ENCODE measurements at regions not wholly inside any gene's neighbourhood (a gene's known extent, or its start where the extent isn't known, plus 50 kb on each side); places are given as distances from the start of the nearest gene placed in this dataset.
"Not testable (repeated sequence)": the region's sequence is repeated elsewhere in the genome, so short reads cannot be mapped to it uniquely, and the experiment has no call there.

DNA sequence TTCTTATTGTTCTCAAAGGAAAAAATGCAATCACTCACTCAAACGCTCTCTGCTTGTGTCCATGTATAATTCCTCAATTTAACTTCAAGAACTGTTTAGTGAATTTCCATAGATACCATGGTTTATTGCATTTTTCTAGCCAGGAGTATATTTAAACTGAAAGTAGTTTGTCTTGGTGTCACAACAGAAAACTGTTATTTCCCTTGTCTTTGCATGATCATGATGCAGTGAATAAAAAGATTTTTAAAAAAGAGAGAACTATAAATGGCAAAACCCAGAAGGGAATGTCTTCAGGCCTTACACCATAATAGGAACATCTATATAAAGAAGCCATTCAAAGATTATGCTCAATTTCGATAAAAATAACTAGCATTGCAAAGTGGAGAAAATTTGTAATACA is 523.5 kb upstream of the ADGRL4 start:
- no peak for DNase-seq

DNA sequence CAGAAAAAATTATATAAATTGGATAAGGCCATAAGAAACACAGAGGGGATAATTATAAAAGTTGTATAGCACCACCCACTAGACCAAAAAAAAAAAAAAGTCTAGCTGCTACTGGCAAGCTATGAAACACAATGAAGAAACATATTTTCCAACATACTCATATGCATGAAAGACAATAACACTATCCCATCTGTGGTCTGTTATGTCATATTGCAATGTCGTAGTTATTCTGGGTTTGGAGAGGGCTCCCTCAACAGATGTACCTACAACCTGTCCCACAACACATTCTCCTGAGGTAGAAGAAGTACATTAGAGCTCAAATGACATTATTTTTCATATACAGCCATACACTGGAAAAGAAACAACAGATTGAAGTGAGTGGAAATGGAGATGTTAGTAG is 517.6 kb upstream of the ADGRL4 start:
- no peak for DNase-seq

DNA sequence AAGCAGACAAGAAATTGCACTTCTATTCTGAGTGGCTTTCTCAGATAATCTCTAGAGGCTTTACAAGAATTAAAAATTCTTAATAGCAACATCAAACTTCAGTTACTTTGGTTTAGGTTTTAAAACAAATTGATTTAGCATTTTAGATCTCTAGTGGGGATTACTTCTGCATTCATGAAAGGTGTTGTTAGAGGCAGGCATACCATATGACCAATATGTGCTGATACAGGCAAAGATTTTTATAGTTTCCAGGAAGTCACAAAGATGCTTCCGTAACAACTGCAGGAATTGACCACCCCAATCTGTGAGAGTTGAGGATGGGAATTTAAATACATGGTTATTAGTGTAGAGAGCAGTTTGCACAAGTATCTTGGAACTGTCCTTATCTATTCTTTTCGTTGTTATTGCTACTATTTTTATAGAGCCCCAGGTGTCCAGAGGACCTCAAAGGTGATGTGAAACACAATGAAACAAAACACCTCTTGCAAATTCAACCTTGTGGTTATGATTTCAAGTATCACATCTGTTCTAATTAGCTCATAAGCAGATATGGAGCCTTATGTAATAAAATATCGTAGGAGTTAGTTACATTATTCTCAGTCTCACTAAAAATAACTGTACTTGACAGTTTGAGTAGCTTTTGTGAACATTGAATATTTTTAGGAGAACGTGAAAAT is 512.7 kb upstream of the ADGRL4 start:
- no peak for DNase-seq

DNA sequence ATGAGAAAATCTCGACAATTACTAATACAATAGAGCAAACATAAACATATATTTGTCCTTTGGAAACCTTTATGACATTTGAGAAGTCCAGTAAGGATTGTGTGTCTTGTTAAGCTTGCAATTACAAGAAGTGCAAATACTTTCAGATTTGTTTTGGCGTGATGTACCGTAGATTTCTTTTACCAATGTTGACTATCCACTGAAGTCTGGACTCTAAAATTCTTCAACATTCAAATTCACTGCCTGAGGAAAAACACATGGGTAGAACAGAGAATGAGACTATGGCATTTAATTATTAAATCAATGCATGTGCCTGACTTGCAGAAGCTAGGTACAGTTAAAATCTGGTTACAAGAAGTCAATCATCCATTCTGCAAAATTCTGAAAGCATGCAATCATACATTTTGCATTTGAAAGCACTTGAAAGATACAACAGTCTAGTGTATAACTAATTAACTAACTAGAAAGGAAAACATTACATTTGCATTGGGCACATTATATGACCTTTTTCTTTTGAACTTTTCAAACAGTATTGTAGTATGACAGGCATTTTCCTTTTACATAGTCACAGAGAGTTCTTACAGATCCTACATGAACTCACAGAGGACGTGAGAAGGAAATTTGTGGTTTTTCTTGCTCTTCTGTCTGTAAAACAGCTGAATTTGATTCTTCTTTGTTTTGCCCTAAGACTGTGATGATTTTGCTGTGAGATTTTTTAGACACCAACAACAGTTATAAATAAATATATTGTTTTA is 511.1 kb upstream of the ADGRL4 start:
- no peak for DNase-seq

DNA sequence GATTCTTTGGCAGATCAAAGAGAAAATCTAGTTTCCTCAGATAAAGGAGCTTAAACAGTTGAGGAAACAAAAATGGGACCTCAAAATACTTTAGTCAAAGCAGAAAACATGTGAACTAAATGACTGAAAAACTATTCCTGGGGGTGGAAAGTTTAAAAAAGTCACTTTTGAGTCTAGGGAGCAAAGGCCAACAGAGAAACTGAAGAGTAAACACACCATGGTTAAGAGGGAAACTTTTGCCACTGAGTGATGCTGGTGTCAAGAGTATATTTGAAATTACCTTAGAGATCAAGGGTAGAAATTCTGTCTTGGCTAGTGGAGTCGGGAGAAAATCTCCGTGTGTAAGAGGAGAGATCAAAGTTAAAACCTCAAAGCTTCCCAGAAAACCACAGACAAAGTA is 501.2 kb upstream of the ADGRL4 start:
- DNase-seq: no peak

DNA sequence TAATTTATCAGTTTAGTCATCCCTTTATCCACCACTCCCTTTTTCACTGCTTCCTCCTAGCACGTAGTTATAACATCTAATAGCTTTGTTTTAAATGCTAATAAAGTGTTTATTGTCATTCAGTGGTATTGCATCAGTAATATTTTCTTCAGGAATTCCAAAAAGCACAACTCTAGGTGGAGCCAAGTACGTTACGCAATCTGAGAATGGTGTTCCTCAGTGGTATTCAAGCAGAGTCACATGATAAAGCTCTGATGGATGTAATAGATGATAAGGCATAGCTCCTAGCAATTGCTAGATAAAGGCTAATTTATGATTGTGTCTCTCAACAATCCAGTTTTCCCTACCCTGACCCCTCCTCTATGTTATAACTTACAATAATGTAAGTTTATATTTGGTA is 494.6 kb upstream of the ADGRL4 start:
- DNase-seq: peak; percentile 11

DNA sequence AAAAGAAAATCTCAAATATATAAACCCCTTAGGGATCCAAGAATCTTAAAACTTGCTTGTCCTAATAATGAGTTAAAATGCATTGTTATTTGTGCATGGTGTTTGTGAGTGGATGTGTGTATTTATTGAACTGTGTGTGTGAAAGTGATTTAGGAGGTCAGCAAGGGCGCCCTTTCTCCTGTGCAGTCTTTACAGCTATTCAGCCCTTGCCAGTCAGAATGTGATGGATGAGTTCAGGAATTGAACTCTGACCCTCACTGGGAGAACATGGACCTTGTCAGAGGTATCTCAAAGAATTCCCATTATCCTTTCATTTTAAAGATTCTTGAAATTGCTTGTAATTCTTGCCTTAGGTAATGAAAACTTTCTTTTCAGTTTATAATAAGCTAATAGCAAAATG is 493.0 kb upstream of the ADGRL4 start:
- no peak for DNase-seq

DNA sequence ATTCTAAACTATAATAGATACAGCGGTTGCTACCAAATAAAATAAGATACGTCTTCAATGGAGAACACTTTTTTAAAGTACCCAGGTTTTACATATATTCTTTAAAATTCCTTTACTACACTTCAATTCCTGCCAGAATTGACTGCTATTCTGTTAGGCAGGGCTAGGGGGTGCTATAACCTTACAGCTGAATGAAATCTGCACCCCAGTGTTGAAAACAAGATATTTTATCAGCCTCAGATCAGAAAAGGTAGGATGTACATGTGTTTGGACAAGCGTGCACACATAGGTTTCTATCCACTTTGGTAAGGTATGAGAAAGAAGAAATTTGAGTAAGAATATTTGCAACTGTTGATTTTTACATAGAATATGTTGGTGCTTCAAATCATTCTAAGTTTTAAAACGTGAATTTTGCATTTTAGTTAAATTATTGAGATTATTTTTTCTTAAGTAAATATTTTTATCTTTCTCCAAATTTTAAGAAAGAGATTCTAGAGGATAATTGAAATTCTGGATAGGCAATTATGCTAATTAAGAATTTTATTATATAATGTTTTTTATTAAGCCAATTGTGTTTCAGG is 490.8 kb upstream of the ADGRL4 start:
- DNase-seq: peak; percentile 38

DNA sequence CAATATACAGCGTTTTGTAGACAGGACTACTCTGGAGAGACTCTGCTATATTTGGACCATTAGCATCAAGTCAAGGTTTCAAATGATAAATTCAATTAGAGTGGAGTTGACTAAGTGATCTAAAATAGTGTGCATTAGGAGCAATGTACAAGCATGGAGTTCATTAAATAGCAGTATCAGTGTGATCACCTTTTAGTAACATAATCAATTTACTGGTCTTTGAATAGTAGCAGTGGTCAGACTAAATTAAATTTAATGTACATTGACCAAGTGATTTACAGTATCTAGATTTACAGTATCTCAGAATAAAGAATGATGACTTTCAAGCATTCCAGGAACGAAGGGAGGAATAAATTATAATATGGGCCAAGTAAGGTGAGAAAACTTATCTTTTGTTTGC is 489.6 kb upstream of the ADGRL4 start:
- no peak for DNase-seq

DNA sequence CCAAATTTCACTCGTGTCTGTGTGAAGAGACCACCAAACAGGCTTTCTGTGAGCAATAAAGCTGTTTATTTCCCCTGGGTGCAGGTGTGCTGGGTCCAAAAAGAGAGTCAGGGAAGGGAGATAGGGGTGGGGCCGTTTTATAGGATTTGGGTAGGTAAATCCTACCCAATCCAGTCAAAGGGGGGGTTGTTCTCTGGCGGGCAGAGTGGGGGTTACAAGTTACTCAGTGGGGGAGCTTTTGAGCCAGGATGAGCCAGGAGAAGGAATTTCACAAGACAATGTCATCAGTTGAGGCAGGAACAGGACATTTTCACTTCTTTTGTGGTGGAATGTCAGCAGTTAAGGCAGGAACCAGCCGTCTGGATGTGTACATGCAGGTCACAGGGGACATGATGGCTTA is 487.2 kb upstream of the ADGRL4 start:
- DNase-seq: not testable (repeated sequence)

DNA sequence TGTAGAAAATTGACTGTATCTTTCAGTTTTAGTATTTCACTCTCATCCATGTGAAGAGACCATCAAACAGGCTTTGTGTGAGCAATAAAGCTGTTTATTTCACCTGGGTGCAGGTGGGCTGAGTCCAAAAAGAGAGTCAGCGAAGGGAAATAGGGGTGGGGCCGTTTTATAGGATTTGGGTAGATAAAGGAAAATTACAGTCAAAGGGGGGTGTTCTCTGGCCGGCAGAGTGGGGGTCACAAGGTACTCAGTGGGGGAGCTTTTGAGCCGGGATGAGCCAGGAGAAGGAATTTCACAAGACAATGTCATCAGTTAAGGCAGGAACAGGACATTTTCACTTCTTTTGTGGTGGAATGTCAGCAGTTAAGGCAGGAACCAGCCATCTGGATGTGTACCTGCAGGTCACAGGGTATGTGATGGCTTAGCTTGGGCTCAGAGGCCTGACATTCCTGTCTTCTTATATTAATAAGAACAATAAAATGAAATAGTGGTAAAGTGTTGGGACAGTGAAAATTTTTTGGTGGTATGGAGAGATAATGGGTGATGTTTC is 482.1 kb upstream of the ADGRL4 start:
- DNase-seq: not testable (repeated sequence)

DNA sequence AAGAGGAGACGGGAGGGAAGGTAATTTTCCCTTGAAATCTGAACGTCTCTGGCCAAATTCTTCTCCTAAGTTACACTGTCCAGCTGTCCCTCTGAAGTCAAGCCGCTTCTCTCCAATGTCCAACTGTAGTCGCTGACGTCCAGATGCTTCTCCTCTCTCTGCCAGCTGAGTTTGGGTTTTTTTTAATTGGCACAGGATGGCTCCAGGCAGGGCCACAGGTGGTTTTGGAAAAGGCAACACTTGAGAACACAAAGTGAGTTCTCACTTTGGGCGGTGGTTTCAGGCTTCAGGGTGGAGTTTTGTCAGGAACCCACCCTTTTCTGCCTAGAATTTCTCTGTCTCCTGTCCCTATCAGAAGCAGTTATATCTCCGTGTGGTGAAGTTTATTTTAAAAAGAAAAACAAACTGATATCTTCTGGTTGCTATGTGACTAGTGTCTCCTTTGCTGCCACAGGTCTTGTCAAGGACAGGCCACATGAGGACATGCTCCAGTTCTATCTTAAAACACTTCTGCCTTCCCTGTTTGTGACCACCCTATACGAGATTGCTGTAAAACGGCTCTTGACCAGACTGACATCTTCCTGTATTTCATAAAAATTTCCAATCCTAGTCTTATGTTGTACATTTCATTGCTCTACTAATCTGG is 472.3 kb upstream of the ADGRL4 start:
- no peak for DNase-seq

DNA sequence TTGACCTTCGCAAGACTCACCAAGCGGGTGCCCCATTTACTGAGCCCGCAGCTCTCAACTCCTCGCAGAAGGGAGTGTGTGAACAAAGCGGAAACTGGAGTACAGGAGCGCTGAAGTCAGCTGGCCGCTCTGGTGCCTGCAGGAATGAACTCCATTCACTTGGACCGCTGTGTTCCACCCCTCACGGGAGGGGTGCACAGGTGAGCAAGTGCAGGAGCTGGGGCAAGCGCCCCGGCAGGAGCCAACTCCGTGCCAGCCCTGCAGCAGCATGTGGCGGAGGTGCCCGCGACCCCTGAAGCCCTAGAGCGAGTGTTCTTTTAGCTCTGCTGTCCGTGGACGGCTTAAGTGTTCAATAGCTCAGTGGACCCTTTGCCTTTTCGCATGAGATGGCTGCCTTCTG is 471.6 kb upstream of the ADGRL4 start:
- no peak for DNase-seq

DNA sequence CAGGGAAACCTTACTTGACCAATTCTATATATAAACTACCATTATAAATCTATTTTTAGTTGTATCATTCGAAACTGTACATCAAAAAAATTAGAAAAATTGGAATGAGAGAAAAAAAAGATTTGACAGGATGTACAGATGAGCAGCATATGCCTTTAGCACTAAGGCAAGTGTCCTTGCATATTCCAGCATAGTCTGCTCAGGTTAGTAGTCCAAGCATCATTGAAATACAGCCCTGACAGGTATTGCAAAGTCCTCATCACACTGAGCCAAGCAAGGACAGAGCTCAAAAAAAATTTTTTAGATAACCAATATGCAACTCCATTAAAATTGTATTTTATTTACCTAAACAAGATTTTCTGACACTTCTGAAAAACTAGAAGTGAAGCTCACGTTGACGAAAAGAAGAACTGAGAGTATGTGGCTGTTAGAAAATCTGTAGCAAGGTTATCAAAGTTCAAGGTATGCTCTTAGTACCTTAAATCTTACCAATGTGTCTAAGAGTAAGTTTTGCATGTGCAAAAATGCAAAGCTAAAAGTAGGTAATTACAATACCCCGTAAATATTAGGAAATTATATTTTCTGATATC is 465.6 kb upstream of the ADGRL4 start:
- DNase-seq: no peak

DNA sequence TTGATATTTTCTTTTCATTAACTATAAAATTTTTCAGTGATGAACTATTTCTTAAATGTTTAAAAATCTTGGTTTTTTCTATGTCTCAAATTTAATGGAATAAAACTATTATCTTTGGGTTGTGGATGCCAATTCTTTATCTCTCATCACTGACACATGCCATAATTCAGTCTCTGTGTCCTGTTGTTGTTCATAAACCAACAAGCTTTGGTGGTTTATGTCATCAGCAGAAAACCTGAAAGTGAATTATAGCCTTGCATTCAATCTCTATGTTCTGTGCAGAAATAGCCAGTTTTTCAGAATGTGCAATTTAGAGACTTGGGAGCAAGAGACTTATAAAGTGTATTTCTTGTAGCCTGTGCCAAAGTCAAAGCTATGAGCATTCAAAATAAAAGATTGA is 462.6 kb upstream of the ADGRL4 start:
- no peak for DNase-seq

DNA sequence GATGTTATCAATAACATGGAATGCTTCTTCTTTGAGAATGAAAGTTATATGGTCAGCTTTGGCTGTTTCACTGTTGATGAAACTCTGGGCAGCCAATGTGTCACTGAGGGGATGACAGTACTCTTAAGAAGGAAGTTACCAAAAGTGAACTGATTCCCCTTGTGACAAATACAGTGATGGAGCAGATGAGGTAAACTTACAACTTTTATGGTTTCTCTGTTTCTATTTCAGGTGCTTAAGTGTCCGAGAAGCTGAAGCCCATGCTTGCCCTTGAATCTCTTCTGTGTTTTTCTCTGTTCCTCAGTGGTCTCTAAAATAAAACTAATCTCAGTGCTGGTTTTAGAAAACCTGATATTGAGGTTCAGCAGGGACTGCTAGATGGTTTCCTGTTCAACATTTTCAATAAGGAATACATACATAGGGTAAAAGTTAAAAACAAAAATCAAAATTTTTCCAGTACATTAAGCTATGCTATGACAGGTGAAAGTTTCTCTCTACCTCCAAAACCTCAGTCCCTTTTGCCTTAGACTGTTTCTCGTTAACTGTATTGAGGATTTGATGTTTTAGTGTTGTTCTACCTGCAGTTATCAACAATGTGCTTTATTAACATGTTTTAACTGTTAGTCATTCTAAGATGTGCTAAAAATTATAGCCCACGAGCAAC is 454.4 kb upstream of the ADGRL4 start:
- no peak for DNase-seq

DNA sequence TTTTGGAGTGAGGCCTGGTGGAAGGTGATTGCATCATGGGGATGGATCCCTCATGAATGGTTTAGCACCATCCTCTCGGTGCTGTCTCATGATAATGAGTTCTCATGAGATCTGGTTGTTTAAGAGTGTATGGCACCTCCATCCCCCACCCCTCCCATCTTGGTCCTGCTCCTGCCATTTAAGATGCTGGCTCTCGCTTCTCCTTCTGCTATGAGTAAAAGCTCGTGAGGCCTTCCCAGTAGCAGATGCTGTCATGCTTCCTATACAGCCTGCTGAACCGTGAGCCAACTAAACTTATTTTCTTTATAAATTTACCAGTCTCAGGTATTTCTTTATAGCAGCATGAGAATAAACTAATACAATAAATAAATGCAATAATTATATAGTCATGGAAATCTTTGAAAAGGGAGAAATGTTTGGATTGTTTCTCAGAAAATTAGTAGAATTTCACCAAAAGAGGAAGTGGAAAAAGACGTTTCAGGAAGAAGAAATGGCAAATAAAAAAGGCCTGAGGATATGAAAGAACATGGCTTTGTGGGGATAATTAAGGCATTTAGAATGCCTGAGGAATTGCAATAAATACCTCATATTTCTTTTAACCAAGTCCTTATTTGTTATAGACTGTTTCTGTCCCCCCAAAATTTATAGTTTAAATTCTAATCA is 451.2 kb upstream of the ADGRL4 start:
- DNase-seq: no peak

DNA sequence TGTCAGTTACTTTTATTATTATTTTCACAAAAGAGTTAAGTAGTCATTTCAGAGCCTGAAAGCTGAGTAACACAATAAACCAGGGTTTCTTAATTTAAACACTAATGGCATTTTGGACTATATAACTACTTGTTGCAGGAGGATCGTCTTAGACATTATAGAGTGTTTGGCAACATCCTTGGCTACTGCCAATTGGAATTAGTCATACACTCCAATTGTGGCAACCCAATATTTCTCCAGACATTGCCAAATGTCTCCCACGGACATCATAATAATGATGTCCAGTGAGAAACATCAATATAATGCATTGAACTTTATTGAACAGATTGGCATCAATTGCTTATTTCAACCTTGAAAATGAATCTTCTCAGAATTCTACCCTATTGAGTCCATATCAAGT is 441.9 kb upstream of the ADGRL4 start:
- no peak for DNase-seq

DNA sequence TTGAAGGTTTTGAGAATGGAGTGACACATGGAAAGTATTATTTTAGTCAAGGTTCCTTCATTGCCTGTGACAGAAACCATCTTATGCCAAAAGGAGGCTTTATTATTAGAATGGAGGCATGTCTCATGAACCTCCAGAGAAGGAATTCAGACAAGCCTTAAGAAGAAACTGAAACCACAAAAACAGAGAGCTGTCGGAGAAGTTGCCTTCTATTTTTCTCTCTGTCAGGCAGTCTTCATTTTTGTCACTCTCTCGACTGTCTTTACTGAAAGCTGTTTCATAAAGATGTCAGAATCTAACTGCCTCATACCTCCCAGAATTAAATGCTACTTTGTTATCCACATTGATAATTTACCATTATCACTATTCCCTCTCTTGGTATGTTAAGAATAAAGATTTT is 434.7 kb upstream of the ADGRL4 start:
- DNase-seq: no peak

DNA sequence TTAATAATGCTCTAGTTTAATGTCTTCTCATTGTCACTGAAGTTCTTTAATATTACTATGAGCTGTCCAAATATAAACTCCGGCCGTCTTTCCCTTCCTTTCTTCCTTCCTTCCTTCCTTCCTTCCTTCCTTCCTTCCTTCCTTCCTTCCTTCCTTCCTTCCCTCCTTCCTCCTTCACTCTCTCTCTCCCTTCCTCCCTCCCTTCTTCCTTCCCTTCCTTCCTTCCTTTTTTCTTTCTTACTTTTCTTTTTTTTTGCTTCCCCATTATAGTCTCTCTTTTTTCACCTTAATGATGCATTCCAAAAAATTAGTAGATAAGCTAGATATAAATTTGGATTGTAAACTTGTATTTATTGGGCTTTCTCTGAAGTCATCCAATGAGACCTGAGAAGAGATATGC is 431.0 kb upstream of the ADGRL4 start:
- no peak for DNase-seq

DNA sequence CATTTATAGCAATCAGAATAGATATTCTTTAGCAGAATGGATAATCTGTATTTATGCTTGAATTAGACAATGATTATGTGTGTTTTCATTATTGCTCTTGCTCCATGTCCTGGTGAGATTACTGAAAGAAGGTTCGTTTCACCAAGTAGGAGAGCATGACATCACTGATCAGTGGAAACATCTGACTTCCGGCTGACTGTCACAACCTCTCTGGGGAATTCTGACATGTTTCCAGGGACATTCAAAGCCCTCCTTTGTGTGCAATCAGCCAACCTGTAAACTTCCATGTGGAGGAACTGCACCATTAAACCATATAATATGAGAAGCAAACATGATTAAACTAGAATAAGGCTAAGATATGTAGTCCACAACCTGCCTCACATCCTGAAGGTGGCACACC is 424.8 kb upstream of the ADGRL4 start:
- DNase-seq: no peak

DNA sequence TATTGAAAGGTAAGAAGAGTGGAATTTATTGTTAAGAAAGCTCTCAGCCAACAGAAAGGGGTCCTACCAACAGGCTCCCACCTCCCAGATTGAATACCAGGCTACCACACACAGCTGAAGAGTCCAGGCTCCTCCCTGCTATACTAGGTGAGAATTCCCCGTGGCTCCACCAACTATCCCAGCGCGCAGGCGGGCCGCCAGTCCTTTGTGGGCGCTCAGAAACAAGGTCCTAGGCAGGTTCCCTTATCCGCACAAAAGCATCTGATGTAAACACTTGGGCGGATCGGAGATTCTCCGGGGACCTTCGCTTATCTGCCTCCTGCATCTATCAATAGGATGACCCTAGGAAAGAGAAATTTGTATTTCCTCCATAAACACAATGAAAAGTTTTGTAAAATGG is 423.9 kb upstream of the ADGRL4 start:
- DNase-seq: no peak

Data from fibroblast of skin of right quadriceps (primary cell).